ENCODE measurements at regions not wholly inside any gene's neighbourhood (a gene's known extent, or its start where the extent isn't known, plus 50 kb on each side); places are given as distances from the start of the nearest gene placed in this dataset.

- TF ChIP-seq, protein P1, sequence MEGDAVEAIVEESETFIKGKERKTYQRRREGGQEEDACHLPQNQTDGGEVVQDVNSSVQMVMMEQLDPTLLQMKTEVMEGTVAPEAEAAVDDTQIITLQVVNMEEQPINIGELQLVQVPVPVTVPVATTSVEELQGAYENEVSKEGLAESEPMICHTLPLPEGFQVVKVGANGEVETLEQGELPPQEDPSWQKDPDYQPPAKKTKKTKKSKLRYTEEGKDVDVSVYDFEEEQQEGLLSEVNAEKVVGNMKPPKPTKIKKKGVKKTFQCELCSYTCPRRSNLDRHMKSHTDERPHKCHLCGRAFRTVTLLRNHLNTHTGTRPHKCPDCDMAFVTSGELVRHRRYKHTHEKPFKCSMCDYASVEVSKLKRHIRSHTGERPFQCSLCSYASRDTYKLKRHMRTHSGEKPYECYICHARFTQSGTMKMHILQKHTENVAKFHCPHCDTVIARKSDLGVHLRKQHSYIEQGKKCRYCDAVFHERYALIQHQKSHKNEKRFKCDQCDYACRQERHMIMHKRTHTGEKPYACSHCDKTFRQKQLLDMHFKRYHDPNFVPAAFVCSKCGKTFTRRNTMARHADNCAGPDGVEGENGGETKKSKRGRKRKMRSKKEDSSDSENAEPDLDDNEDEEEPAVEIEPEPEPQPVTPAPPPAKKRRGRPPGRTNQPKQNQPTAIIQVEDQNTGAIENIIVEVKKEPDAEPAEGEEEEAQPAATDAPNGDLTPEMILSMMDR (IDR thresholded peaks at IDR 0.05): no peak
- TF ChIP-seq POLR2A (IDR thresholded peaks at IDR 0.05): no peak
Observed at GRCh38 chrX:44742480-44743155, 101.2 kb upstream of the DUSP21 start.

Measured in adrenal gland (tissue), 5 donors.